ENCODE measurements at regions not wholly inside any gene's neighbourhood (a gene's known extent, or its start where the extent isn't known, plus 50 kb on each side); places are given as distances from the start of the nearest gene placed in this dataset.

- Histone ChIP-seq H3K36me3 (ENCODE audit: control insufficient read depth, insufficient read depth, low read length) (no peaks in the 10 kb centered on the region), H3K4me1 (ENCODE audit: control insufficient read depth, insufficient read depth, low read length) (no peaks in the 10 kb centered on the region), H3K4me3 (ENCODE audit: low read depth, low read length) (no peak overlapping the region), H3K27me3 (ENCODE audit: control insufficient read depth, insufficient read depth, low read length) (peaks cover 2% of the 10 kb centered on the region), H3K9me3 (ENCODE audit: control insufficient read depth, insufficient read depth, low read length) (no peaks in the 10 kb centered on the region), H3K9ac (ENCODE audit: low read depth, low read length) (no peak overlapping the region)
Measured at GRCh38 chr1:24996983-24997893, 67.2 kb upstream of the RUNX3 start.

DNA sequence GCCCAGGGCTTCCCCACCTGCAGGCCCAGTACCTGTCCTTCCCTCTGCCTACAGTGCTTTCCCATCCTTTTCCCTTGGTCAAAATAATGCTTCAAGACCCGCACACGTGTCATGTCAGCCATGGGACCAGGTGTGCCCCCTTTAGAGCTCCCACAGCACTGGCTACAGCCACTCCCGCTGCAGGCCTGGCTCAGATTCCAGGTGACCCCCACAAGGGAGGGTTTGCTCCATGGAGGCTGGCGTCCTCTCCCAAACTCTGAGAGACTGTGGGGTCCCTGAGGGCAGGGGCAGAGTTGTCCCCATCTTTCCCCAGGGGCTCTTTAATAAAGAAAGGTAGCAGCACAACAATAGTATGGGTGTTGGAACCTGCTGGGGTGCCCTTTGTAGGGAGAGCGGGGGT is 66.4 kb upstream of the RUNX3 start:
- no peaks in the 10 kb centered on the region for H3K9me3 ChIP-seq (ENCODE audit: control insufficient read depth, insufficient read depth, low read length)
- H3K36me3 ChIP-seq (ENCODE audit: control insufficient read depth, insufficient read depth, low read length) = no peaks in the 10 kb centered on the region
- H3K9ac ChIP-seq (ENCODE audit: low read depth, low read length) = no peak overlapping the region
- H3K4me3 ChIP-seq (ENCODE audit: low read depth, low read length) = no peak overlapping the region
- peaks cover 2% of the 10 kb centered on the region for H3K27me3 ChIP-seq (ENCODE audit: control insufficient read depth, insufficient read depth, low read length)
- no peaks in the 10 kb centered on the region for H3K4me1 ChIP-seq (ENCODE audit: control insufficient read depth, insufficient read depth, low read length)

DNA sequence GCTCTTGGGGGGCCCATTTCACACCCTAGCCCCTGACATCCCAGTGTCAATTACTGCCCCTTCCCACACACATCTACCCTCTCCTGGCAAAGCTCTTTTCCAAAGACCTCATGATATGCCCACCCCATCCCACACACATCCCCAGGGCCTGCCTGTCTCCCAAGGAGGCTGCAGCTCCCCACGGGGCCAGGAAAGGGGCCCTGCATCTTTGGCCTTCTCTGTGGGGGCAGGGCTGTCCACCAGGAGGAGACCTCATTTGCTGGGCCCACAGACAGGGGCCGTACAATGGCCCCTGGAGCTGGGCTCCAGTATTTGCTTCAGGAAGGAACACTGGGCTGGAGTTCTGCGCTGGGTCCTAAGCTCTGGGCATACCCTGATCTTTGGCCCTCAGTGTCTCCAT is 65.6 kb upstream of the RUNX3 start:
- no peak overlapping the region for H3K9ac ChIP-seq (ENCODE audit: low read depth, low read length)
- no peaks in the 10 kb centered on the region for H3K4me1 ChIP-seq (ENCODE audit: control insufficient read depth, insufficient read depth, low read length)
- H3K27me3 ChIP-seq (ENCODE audit: control insufficient read depth, insufficient read depth, low read length) = peaks cover 2% of the 10 kb centered on the region

DNA sequence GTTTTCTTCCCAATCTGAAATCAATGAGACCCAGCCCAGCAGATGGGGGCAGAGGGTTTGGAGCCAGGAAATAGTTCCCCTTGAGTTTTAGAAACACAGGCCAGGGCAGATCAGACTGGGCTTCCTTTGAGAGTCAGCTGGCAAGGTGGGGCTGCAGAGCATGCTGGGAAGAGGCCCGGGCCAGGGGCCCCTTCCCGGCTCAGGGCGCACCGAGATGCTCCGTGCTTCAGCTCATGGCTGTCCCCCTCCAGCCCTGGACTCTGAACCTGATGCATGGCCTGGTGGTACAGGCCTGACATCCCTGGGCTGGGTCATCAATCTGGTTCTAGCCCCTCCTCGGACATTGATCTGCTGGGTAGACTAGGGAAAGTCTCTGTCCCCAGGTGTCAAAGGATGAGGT is 65.1 kb upstream of the RUNX3 start:
- Histone ChIP-seq H3K27me3 (ENCODE audit: control insufficient read depth, insufficient read depth, low read length) (peaks cover 2% of the 10 kb centered on the region), H3K9ac (ENCODE audit: low read depth, low read length) (no peak overlapping the region)

More for the DNA sequence above, 65.6 kb upstream of the RUNX3 start:
- H3K36me3 ChIP-seq (ENCODE audit: control insufficient read depth, insufficient read depth, low read length) = no peaks in the 10 kb centered on the region
- H3K9me3 ChIP-seq (ENCODE audit: control insufficient read depth, insufficient read depth, low read length) = no peaks in the 10 kb centered on the region
- H3K4me3 ChIP-seq (ENCODE audit: low read depth, low read length) = no peak overlapping the region

GRCh38 chr1:24993871-24994580 is 64.0 kb upstream of the RUNX3 start:
- H3K9ac ChIP-seq (ENCODE audit: low read depth, low read length) = no peak overlapping the region
- H3K4me1 ChIP-seq (ENCODE audit: control insufficient read depth, insufficient read depth, low read length) = no peaks in the 10 kb centered on the region

More for the DNA sequence above, 65.1 kb upstream of the RUNX3 start:
- H3K4me1 ChIP-seq (ENCODE audit: control insufficient read depth, insufficient read depth, low read length) = no peaks in the 10 kb centered on the region
- H3K4me3 ChIP-seq (ENCODE audit: low read depth, low read length) = no peak overlapping the region
- H3K9me3 ChIP-seq (ENCODE audit: control insufficient read depth, insufficient read depth, low read length) = no peaks in the 10 kb centered on the region
- H3K36me3 ChIP-seq (ENCODE audit: control insufficient read depth, insufficient read depth, low read length) = no peaks in the 10 kb centered on the region

GRCh38 chr1:24992761-24993211 is 62.7 kb upstream of the RUNX3 start:
- Histone ChIP-seq H3K4me1 (ENCODE audit: control insufficient read depth, insufficient read depth, low read length) (no peaks in the 10 kb centered on the region), H3K36me3 (ENCODE audit: control insufficient read depth, insufficient read depth, low read length) (no peaks in the 10 kb centered on the region), H3K4me3 (ENCODE audit: low read depth, low read length) (no peak overlapping the region), H3K27me3 (ENCODE audit: control insufficient read depth, insufficient read depth, low read length) (no peaks in the 10 kb centered on the region), H3K9me3 (ENCODE audit: control insufficient read depth, insufficient read depth, low read length) (no peaks in the 10 kb centered on the region), H3K9ac (ENCODE audit: low read depth, low read length) (no peak overlapping the region)

More at GRCh38 chr1:24993871-24994580, 64.0 kb upstream of the RUNX3 start:
- Histone ChIP-seq H3K4me3 (ENCODE audit: low read depth, low read length) (no peak overlapping the region), H3K27me3 (ENCODE audit: control insufficient read depth, insufficient read depth, low read length) (no peaks in the 10 kb centered on the region), H3K9me3 (ENCODE audit: control insufficient read depth, insufficient read depth, low read length) (no peaks in the 10 kb centered on the region), H3K36me3 (ENCODE audit: control insufficient read depth, insufficient read depth, low read length) (no peaks in the 10 kb centered on the region)

DNA sequence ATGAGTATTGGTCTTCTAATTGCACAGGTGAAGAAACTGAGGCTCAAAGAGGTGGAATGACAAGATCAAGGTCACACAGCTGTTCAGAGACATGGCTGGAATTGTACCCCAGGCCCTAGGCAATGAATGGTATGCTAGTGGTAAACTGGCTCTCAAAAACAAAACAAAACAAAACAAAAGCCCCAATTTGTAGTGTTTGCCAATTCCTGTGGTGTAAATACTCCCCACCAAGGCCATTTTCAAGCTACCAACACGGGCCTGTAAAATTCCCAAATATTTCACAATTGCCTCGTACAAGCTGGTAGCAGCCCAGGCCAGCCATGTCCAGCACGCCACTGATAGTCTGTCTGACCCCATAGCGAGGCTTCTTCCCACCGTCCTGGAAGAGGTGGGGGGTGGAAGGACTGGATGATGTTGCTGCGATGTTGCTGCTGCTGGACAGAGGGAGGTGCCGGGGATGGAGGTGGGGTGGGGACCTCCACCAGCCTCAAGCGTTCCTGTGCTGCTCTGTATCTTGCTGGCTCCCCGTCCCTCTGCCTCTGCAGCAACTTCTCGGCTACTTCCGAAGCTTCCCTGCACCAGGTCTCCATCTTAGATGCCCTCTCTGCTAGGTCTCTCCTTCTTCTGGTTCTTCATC is 62.2 kb upstream of the RUNX3 start:
- H3K9ac ChIP-seq (ENCODE audit: low read depth, low read length) = no peak overlapping the region
- H3K4me3 ChIP-seq (ENCODE audit: low read depth, low read length) = no peak overlapping the region
- no peaks in the 10 kb centered on the region for H3K4me1 ChIP-seq (ENCODE audit: control insufficient read depth, insufficient read depth, low read length)
- no peaks in the 10 kb centered on the region for H3K27me3 ChIP-seq (ENCODE audit: control insufficient read depth, insufficient read depth, low read length)
- H3K36me3 ChIP-seq (ENCODE audit: control insufficient read depth, insufficient read depth, low read length) = no peaks in the 10 kb centered on the region
- H3K9me3 ChIP-seq (ENCODE audit: control insufficient read depth, insufficient read depth, low read length) = no peaks in the 10 kb centered on the region

DNA sequence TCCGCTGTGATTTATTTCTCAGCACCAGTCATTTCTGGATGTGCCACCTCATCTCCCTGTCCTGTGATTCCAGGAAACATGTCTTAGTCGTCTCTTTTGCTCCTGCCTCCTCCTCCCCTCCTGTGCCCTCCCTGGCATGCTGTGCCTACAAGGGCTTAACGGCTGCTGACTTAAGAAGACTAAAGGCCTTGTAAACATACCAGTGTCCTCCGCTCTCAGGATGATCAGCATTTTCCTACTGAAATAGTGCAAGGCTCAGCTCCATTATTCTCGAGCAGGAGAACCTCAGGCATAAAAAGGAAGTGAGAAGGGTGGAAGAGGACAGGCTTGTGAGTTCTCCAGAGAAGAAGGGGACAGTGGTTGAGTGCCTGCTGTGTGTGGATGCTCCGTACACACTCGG is 61.6 kb upstream of the RUNX3 start:
- Histone ChIP-seq H3K9me3 (ENCODE audit: control insufficient read depth, insufficient read depth, low read length) (no peaks in the 10 kb centered on the region), H3K4me1 (ENCODE audit: control insufficient read depth, insufficient read depth, low read length) (no peaks in the 10 kb centered on the region), H3K27me3 (ENCODE audit: control insufficient read depth, insufficient read depth, low read length) (no peaks in the 10 kb centered on the region), H3K9ac (ENCODE audit: low read depth, low read length) (no peak overlapping the region), H3K4me3 (ENCODE audit: low read depth, low read length) (no peak overlapping the region), H3K36me3 (ENCODE audit: control insufficient read depth, insufficient read depth, low read length) (no peaks in the 10 kb centered on the region)

DNA sequence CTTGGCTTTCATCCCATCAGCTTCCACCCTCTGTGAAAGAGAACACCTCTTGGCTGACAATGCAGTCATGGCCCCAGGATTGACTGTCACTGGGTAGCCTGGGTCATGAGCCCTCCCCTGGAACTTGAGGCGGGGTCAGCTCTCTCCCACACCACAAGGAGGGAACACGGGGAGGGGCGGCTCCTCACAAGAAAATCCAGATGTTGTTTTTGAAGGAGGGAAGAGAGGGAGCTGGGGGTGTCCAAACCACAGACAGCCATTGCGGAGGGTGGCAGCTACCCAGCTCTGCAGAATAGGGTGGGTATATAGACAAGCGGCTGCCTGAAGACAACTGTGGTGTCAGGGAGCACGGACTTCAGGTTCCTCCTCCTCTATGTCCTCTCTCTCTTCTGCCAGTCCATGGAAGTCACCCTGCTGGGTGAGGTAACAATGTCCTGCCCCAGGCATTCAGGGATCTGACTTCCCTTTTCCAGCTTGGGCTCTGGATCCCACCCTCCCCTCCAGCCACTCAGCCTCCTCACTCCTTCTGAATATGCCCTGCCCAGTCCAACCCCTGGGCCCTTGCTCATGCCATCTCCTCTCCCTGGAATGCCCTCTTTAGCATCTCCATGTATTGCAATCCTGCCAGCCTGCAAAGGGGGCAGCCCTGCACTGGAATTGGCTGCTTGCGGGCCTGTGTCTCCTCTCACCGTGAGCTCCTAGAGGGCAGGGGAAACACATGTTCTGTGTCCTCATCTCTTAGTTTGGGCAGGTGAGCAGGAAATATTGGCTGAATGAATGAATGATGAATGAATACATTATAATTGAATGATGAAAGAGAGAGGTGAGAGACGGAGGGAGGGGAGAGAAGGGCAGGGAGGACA is 60.9 kb upstream of the RUNX3 start:
- Histone ChIP-seq H3K4me1 (ENCODE audit: control insufficient read depth, insufficient read depth, low read length) (no peaks in the 10 kb centered on the region), H3K27me3 (ENCODE audit: control insufficient read depth, insufficient read depth, low read length) (no peaks in the 10 kb centered on the region), H3K4me3 (ENCODE audit: low read depth, low read length) (no peak overlapping the region)

DNA sequence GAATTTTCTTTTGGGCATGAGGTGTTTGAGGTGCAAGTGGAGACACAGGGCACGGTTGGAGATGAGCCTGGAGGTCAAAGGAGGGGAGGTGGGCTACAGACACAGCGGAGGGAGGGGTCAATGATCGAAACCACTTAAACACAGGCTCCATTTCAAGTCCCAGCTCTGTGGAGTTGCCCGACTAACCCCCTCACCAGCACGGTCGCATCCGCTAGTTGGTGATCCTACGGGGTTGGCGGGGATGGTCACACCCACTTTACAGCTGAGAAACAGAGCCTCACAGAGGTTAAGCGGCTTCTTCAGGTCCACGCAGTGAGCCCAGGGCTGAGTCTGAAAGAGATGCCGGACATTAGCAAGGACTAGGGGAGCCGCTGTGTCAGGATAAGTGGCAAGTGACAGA is 60.1 kb upstream of the RUNX3 start:
- no peaks in the 10 kb centered on the region for H3K9me3 ChIP-seq (ENCODE audit: control insufficient read depth, insufficient read depth, low read length)
- no peak overlapping the region for H3K4me3 ChIP-seq (ENCODE audit: low read depth, low read length)
- H3K9ac ChIP-seq (ENCODE audit: low read depth, low read length) = no peak overlapping the region
- H3K36me3 ChIP-seq (ENCODE audit: control insufficient read depth, insufficient read depth, low read length) = no peaks in the 10 kb centered on the region
- no peaks in the 10 kb centered on the region for H3K27me3 ChIP-seq (ENCODE audit: control insufficient read depth, insufficient read depth, low read length)
- H3K4me1 ChIP-seq (ENCODE audit: control insufficient read depth, insufficient read depth, low read length) = no peaks in the 10 kb centered on the region

More for the DNA sequence above, 60.9 kb upstream of the RUNX3 start:
- Histone ChIP-seq H3K9ac (ENCODE audit: low read depth, low read length) (no peak overlapping the region), H3K9me3 (ENCODE audit: control insufficient read depth, insufficient read depth, low read length) (no peaks in the 10 kb centered on the region), H3K36me3 (ENCODE audit: control insufficient read depth, insufficient read depth, low read length) (no peaks in the 10 kb centered on the region)

- H3K4me3 ChIP-seq (ENCODE audit: low read depth, low read length) = no peak overlapping the region
Measured at GRCh38 chr1:24989082-24989481, 59.0 kb upstream of the RUNX3 start.

More at GRCh38 chr1:24989082-24989481, 59.0 kb upstream of the RUNX3 start:
- Histone ChIP-seq H3K27me3 (ENCODE audit: control insufficient read depth, insufficient read depth, low read length) (no peaks in the 10 kb centered on the region), H3K9ac (ENCODE audit: low read depth, low read length) (no peak overlapping the region), H3K36me3 (ENCODE audit: control insufficient read depth, insufficient read depth, low read length) (no peaks in the 10 kb centered on the region), H3K4me1 (ENCODE audit: control insufficient read depth, insufficient read depth, low read length) (no peaks in the 10 kb centered on the region), H3K9me3 (ENCODE audit: control insufficient read depth, insufficient read depth, low read length) (no peaks in the 10 kb centered on the region)
